PC-9 (cell line): ENCODE measurements at regions not wholly inside any gene's neighbourhood (a gene's known extent, or its start where the extent isn't known, plus 50 kb on each side); places are given as distances from the start of the nearest gene placed in this dataset.

Experiments
- EZH2 ChIP-seq: fragments of 200-600 bp; sonication (generic); IDR thresholded peaks from 2 replicates; pipeline ENCODE4 v1.8.0; 2017; ENCODE audit warnings: antibody characterized with exemption, low read depth
- TF ChIP-seq, protein P1 (sequence below): fragments of 200-600 bp; sonication (generic); conservative IDR thresholded peaks from 2 replicates; pipeline ENCODE4 v1.6.1; 2017; ENCODE audit warnings: mixed run types, antibody characterized with exemption, mild to moderate bottlenecking, moderate library complexity

DNA sequence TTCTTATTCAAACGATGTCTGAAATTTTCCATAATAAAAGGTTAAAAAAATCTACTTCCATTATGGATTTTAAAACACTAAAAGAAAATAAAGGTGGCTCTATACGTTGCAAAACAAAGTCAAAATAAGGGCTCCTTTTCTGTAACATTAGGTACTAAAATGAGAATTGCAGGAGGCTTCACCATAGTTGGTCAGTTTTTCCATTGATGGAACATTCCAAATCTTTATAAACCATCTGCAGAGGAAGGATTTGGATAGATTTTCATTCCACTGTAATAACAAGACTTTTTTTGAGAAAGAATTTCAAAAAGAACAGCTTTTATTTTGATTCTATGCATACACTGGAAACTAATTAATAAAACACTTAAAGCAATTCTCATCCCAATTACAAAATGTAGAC is 145.6 kb downstream of the LURAP1L start:
- TF ChIP-seq, protein P1, sequence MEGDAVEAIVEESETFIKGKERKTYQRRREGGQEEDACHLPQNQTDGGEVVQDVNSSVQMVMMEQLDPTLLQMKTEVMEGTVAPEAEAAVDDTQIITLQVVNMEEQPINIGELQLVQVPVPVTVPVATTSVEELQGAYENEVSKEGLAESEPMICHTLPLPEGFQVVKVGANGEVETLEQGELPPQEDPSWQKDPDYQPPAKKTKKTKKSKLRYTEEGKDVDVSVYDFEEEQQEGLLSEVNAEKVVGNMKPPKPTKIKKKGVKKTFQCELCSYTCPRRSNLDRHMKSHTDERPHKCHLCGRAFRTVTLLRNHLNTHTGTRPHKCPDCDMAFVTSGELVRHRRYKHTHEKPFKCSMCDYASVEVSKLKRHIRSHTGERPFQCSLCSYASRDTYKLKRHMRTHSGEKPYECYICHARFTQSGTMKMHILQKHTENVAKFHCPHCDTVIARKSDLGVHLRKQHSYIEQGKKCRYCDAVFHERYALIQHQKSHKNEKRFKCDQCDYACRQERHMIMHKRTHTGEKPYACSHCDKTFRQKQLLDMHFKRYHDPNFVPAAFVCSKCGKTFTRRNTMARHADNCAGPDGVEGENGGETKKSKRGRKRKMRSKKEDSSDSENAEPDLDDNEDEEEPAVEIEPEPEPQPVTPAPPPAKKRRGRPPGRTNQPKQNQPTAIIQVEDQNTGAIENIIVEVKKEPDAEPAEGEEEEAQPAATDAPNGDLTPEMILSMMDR = no peak
- no peak for TF ChIP-seq EZH2
